ENCODE measurements at regions not wholly inside any gene's neighbourhood (a gene's known extent, or its start where the extent isn't known, plus 50 kb on each side); places are given as distances from the start of the nearest gene placed in this dataset.
"Not testable (repeated sequence)": the region's sequence is repeated elsewhere in the genome, so short reads cannot be mapped to it uniquely, and the experiment has no call there.

- DNase-seq (ENCODE audit: low read depth in 4 of 4, low spot score in 2 of 4), result peak in 1 of 4 donors; percentile 4
These were observed 704.8 kb upstream of the RGS18 start for GRCh38 chr1:191453487-191453886.

DNA sequence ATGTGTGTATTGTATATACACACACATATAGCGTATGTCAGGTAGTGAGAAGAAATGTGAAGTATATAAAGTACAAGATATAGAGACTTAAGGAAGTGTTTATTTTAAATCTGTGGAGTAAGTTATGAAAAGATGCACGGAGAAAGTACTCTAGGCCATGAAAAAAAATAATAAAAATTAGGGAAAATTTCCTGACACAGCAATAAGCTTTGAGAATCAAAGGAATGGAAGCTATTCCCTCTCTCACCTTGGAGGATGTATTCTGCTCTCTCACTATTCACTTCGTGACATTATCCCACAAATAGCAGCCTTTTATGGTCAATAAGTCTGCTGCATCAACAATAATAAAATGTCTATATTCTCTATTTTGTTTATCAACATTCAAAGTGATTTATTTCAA, 700.4 kb upstream of the RGS18 start:
- DNase-seq (ENCODE audit: low read depth in 4 of 4, low spot score in 2 of 4), result no peak

GRCh38 chr1:191460234-191460633, 698.0 kb upstream of the RGS18 start:
- DNase-seq (ENCODE audit: low read depth in 4 of 4, low spot score in 2 of 4), result no peak

GRCh38 chr1:191483988-191484387, 674.3 kb upstream of the RGS18 start:
- no peak for DNase-seq (ENCODE audit: low read depth in 4 of 4, low spot score in 2 of 4)

DNA sequence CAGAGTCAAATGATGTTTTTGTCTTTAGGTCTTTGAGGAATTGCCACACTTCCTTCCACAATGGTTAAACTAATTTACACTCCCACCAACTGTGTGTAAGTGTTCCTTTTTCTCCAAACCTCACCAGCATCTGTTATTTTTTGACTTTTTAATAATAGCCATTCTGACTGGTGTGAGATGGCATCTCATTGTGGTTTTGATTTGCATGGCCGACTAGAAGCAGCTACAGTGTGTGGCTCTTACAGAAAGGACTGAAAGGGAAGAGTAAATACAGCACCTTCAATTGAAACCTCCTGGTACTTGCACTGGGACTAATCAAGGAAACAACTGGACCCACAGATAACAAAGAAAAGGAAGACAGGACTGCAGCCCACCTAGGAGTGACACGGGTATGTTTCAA, 668.0 kb upstream of the RGS18 start:
- no peak for DNase-seq (ENCODE audit: low read depth in 4 of 4, low spot score in 2 of 4)

DNA sequence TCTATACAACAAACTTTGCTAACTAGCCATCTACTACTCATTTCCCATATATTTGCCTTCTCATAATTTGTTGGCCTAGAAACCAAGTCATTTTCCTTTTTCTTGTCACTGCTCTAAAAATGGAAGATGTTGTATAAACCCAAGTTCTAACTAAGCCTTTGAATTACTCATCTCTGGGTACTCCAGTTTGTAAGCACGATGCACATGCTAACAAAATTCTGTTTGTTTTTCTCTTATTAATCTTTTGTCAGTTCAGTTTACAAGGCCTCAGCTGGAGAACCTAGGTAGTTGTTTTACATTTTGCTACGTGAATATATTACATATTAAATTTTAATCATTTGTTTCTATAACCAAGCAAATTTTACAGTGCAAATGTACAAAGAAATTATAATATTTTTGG, 663.2 kb upstream of the RGS18 start:
- no peak for DNase-seq (ENCODE audit: low read depth in 4 of 4, low spot score in 2 of 4)

DNA sequence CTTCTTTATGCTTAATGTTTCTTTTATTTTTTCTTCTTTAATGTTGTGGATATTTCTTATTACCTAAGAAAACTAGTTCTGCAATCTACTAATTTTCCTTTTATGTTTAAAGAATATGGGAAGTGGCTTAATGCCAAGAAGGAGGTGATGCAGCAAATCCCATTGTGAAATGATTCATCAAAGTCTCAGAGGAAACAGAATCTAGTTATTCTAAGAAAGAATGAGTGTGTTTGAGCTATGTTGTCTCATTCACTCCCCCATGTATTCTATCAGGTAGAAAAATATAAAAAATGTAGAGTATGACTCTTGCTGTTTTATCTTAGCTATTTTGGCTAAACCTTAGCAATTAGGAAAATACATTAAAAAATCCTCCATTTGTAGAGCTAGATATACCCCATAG, 659.9 kb upstream of the RGS18 start:
- DNase-seq (ENCODE audit: low read depth in 4 of 4, low spot score in 2 of 4), result no peak

- no peak for DNase-seq (ENCODE audit: low read depth in 4 of 4, low spot score in 2 of 4)
These were observed 659.4 kb upstream of the RGS18 start for GRCh38 chr1:191498825-191499224.

GRCh38 chr1:191504999-191505398, 653.3 kb upstream of the RGS18 start:
- no peak for DNase-seq (ENCODE audit: low read depth in 4 of 4, low spot score in 2 of 4)

- DNase-seq (ENCODE audit: low read depth in 4 of 4, low spot score in 2 of 4), result no peak
These were observed 650.0 kb upstream of the RGS18 start for GRCh38 chr1:191508239-191508638.

DNA sequence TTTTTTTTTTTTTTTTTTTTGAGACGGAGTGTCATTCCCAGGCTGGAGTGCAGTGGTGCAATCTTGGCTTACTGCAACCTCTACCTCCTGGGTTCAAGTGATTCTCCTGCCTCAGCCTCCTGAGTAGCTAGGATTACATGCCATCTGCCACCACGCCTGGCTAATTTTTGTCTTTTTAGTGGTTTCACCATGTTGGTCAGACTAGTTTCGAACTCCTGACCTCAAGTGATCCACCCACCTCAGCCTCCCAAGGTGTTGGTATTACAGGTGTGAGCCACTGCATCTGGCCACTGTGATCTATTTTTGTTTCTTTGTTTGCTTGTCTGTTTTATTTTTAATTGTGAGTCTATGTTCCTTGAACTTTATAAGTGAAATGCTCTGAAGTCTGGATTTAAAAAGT, 646.8 kb upstream of the RGS18 start:
- DNase-seq (ENCODE audit: low read depth in 4 of 4, low spot score in 2 of 4), result not testable (repeated sequence)

DNA sequence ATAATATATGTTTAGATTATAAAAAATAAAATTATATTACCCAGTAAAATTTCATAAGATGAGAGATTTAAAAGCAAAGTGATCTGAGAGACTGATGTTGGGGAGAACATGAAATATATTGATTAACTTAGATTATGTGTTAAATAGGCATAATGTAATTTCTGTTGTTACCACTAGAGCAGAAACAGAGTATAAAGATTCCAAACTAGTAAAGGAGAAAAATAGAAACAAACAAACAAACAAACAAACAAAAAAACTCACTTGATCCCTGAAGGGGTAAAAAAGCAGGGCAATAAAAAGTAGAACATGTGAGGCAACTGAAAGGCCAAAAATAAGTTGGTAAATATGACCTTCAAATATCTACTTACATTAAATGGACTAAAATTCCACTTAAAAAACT, 640.4 kb upstream of the RGS18 start:
- no peak for DNase-seq (ENCODE audit: low read depth in 4 of 4, low spot score in 2 of 4)

DNA sequence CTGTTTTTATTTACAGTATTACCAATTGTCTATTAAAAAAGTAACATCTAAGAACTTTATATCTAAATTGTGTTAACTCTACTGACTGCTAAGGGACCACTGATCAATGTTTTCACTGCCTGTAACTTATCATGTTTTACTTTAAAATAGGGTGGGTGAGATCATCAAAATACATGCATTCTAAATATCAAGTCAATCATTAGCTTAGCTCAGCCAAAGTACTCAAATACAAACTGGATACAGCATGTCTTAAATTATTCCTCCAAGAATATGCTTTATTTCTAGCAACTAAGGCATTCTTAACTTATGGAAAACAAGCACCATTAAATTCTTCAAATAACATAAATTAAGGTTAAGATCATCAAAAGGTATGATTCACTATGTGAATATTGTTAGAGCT, 638.7 kb upstream of the RGS18 start:
- DNase-seq (ENCODE audit: low read depth in 4 of 4, low spot score in 2 of 4), result no peak

- DNase-seq (ENCODE audit: low read depth in 4 of 4, low spot score in 2 of 4), result no peak
These were observed 637.9 kb upstream of the RGS18 start for GRCh38 chr1:191520345-191520744.

GRCh38 chr1:191525944-191526343, 632.3 kb upstream of the RGS18 start:
- not testable (repeated sequence) for DNase-seq (ENCODE audit: low read depth in 4 of 4, low spot score in 2 of 4)

DNA sequence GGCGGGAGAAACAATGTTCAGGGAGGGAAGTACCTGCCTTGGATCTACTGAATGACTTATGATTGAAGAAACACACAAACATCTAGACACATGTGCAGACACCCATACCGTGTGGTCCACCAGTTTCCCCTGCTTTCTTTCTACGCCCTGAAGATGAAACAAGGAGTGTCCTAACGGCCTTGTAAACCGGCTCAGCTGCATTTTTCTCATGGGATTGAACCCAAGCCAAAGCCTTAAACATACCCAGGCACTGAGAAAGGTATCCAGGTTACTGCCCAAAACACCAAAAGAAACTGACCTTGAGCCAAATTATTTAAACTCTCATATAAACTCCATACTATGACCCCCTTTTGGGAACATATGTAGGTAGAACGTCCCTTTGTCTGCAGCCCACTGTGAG, 630.0 kb upstream of the RGS18 start:
- DNase-seq (ENCODE audit: low read depth in 4 of 4, low spot score in 2 of 4), result no peak

- no peak for DNase-seq (ENCODE audit: low read depth in 4 of 4, low spot score in 2 of 4)
These were observed 627.3 kb upstream of the RGS18 start for GRCh38 chr1:191530928-191531327.

GRCh38 chr1:191533254-191533653, 625.0 kb upstream of the RGS18 start:
- DNase-seq (ENCODE audit: low read depth in 4 of 4, low spot score in 2 of 4), result no peak

DNA sequence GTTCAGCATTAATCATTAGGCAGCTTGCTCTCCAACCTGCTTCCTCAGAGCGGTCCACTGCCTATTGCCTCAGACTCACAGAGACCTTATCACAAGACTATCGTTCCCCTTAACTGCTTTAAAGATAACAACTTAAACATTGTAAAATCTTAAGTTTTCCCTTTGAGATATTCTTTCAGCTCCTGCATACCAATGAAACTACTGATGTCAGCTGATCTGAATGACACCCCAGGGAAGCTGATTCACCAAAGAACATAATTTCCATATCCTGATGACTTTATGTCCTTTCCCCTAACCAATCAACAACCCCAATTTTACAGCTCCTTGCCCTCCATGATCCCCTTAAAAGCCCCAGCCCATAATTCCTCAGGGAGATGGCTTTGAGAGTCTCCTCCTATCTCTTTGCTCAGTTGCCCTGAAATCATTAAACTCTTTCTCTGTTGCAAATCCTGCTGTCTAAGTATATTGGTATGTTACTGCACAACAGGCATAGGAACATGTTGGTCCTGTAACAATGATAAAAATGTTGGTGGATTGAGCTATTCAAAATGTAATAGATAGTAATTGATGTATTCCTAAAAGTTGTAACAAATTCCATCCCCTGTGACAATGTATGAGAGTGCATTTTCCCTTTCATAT, 621.4 kb upstream of the RGS18 start:
- DNase-seq (ENCODE audit: low read depth in 4 of 4, low spot score in 2 of 4), result no peak

DNA sequence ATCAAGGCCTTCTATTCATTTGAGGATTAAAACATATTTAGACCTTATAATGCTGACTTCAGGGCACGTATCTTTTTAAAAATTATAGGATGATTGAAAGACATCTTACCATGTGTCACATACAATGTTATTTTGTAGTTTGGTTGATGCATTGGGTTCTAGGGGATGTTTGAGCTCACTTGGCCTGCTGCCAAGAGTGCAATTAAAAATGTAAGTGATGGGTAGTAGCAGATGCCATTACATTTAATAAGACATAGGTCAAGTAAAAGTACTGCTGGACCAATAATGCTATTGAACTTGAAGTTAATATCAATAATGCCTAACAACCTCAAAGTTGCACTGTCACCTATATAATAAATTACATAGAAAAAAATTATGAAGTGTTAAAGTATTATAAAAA, 616.5 kb upstream of the RGS18 start:
- no peak for DNase-seq (ENCODE audit: low read depth in 4 of 4, low spot score in 2 of 4)

DNA sequence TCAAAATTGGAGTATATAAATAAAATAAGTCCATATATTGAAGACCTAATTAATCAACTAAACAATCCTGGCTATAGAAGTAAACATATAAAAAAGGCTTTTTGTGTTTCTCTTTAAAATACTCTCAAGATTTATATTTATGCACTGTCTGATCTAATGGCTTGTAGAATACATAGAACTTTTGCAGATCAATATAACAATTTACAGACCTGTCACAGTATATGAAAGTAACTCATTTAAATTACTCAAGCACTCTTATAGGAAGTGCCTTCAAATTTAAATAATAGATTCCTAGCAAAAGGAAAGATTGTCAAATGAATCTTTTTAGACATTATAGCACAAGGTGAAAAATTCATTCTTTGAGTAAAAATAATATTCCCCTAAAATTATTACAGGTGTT, 615.8 kb upstream of the RGS18 start:
- DNase-seq (ENCODE audit: low read depth in 4 of 4, low spot score in 2 of 4), result no peak

GRCh38 chr1:191546803-191547202, 611.5 kb upstream of the RGS18 start:
- DNase-seq (ENCODE audit: low read depth in 4 of 4, low spot score in 2 of 4), result no peak

GRCh38 chr1:191551019-191551418, 607.2 kb upstream of the RGS18 start:
- DNase-seq (ENCODE audit: low read depth in 4 of 4, low spot score in 2 of 4), result no peak

Data from left renal cortex interstitium (tissue), 4 donors.